Medulla oblongata (tissue), 1 donor: ENCODE measurements at regions not wholly inside any gene's neighbourhood (a gene's known extent, or its start where the extent isn't known, plus 50 kb on each side); places are given as distances from the start of the nearest gene placed in this dataset.
A peak's percentile ranks its signal among the peaks of the same experiment; 100 is the strongest.
"Not testable (repeated sequence)": the region's sequence is repeated elsewhere in the genome, so short reads cannot be mapped to it uniquely, and the experiment has no call there.

ENCODE experiments used
- DNase-seq: peaks from one replicate; pipeline ENCODE4 v3.0.0-alpha.2; 2015; ENCODE audit errors: extremely low spot score

GRCh38 chr3:5809586-5810246, 622.2 kb downstream of the EDEM1 start:
- no peak for DNase-seq

GRCh38 chr3:5811016-5811415, 623.5 kb downstream of the EDEM1 start:
- DNase-seq, result no peak

GRCh38 chr3:5813521-5813920, 626.0 kb downstream of the EDEM1 start:
- no peak for DNase-seq

- DNase-seq, result no peak
Observed at GRCh38 chr3:5822843-5823242, 635.3 kb downstream of the EDEM1 start.

GRCh38 chr3:5826467-5826866, 639.0 kb downstream of the EDEM1 start:
- DNase-seq, result no peak

GRCh38 chr3:5828251-5828650, 640.7 kb downstream of the EDEM1 start:
- DNase-seq, result no peak

GRCh38 chr3:5840056-5840455, 652.5 kb downstream of the EDEM1 start:
- DNase-seq, result no peak

- DNase-seq, result no peak
Observed at GRCh38 chr3:5841599-5841998, 654.1 kb downstream of the EDEM1 start.

- DNase-seq, result no peak
Observed at GRCh38 chr3:5846261-5846660, 658.8 kb downstream of the EDEM1 start.

GRCh38 chr3:5861151-5861550, 673.6 kb downstream of the EDEM1 start:
- no peak for DNase-seq

- DNase-seq, result peak; percentile 79
Observed at GRCh38 chr3:5874931-5875341, 687.4 kb downstream of the EDEM1 start.

- DNase-seq, result no peak
Observed at GRCh38 chr3:5888851-5889250, 701.3 kb downstream of the EDEM1 start.

- DNase-seq, result no peak
Observed at GRCh38 chr3:5889374-5889773, 701.9 kb downstream of the EDEM1 start.

GRCh38 chr3:5891711-5892110, 704.2 kb downstream of the EDEM1 start:
- no peak for DNase-seq

GRCh38 chr3:5898106-5898505, 710.6 kb downstream of the EDEM1 start:
- no peak for DNase-seq

GRCh38 chr3:5899014-5899761, 711.7 kb downstream of the EDEM1 start:
- DNase-seq, result no peak

- DNase-seq, result no peak
Observed at GRCh38 chr3:5917932-5918331, 730.4 kb downstream of the EDEM1 start.

- no peak for DNase-seq
Observed at GRCh38 chr3:5918626-5919025, 731.1 kb downstream of the EDEM1 start.

- no peak for DNase-seq
Observed at GRCh38 chr3:5929027-5929426, 741.5 kb downstream of the EDEM1 start.

GRCh38 chr3:5944061-5944460, 756.6 kb downstream of the EDEM1 start:
- not testable (repeated sequence) for DNase-seq

GRCh38 chr3:5948084-5948483, 760.6 kb downstream of the EDEM1 start:
- DNase-seq, result no peak

GRCh38 chr3:5951026-5951425, 763.5 kb downstream of the EDEM1 start:
- DNase-seq, result no peak

- no peak for DNase-seq
Observed at GRCh38 chr3:5972586-5972985, 785.1 kb downstream of the EDEM1 start.
